ENCODE measurements at regions not wholly inside any gene's neighbourhood (a gene's known extent, or its start where the extent isn't known, plus 50 kb on each side); places are given as distances from the start of the nearest gene placed in this dataset.
"Not testable (repeated sequence)": the region's sequence is repeated elsewhere in the genome, so short reads cannot be mapped to it uniquely, and the experiment has no call there.

DNA sequence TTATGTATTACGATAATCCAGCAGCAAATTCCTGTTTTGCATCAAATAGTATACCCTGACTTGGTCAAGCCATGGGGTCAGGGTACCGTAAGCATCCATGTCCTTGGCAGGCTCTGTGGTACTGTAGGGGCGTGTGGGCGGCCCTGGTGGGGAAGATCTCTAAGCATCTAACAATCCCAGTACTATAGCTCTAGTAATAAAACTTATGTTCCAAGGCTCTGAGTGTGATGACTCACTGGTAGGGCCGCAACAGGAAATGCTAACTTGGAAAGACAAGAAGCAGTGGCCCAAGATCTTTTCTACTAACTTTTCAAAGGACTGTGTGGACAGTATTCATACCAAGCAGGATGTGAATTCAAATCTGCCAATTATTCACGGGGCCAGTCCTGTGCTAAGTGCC, 63.8 kb downstream of the CLEC18A start:
- not testable (repeated sequence) for H3K4me1 ChIP-seq (ENCODE audit: control insufficient read depth, insufficient read depth, low read depth, low read length); H3K79me1 ChIP-seq (replicated peaks; ENCODE audit: low read length, poor library complexity, severe bottlenecking); H3K14ac ChIP-seq (ENCODE audit: low read length in 2 of 2); H4K8ac ChIP-seq (ENCODE audit: low read length); H2BK5ac ChIP-seq (ENCODE audit: low read depth, low read length, poor library complexity, severe bottlenecking); H3K9me3 ChIP-seq (ENCODE audit: control insufficient read depth, low read length); H3K23ac ChIP-seq (ENCODE audit: low read length in 2 of 2); H2AFZ ChIP-seq (ENCODE audit: low read depth, low read length); H3K4ac ChIP-seq (ENCODE audit: low read depth in 1 of 2, low read length in 2 of 2); H2AK5ac ChIP-seq (ENCODE audit: low read length, severe bottlenecking); H2BK12ac ChIP-seq (ENCODE audit: low read length in 2 of 2); H4K91ac ChIP-seq (ENCODE audit: low read length); H3K4me2 ChIP-seq (ENCODE audit: low read length, poor library complexity, severe bottlenecking); H3K4me3 ChIP-seq (ENCODE audit: insufficient read depth in 1 of 2, low read depth in 1 of 2, low read length in 2 of 2); H2BK120ac ChIP-seq (ENCODE audit: low read depth, low read length); H3K18ac ChIP-seq (ENCODE audit: low read depth in 1 of 2, low read length in 2 of 2); H3K27me3 ChIP-seq (ENCODE audit: control insufficient read depth in 1 of 2, insufficient read depth in 1 of 2, low read length in 2 of 2); H3K9ac ChIP-seq (ENCODE audit: low read length); H2BK15ac ChIP-seq (ENCODE audit: low read depth, poor library complexity, severe bottlenecking)
- H3K27ac ChIP-seq (ENCODE audit: low read length, poor library complexity, severe bottlenecking) = peak overlapping the region; percentile 16
- peaks cover 39 to 40% of the 10 kb centered on the region in 2 experiments for H3K36me3 ChIP-seq (ENCODE audit: control insufficient read depth in 1 of 2, insufficient read depth in 2 of 2, low read depth in 1 of 2, low read length in 2 of 2)
- DNase-seq = peak; percentile 57
- WGBS = 30% methylated on average over 4 of the region's 6 CpGs

GRCh38 chr16:70016751-70017150, 65.6 kb downstream of the CLEC18A start:
- H4K8ac ChIP-seq (ENCODE audit: low read length); H2BK120ac ChIP-seq (ENCODE audit: low read depth, low read length); H3K23ac ChIP-seq (ENCODE audit: low read length in 2 of 2); H4K91ac ChIP-seq (ENCODE audit: low read length); H2BK5ac ChIP-seq (ENCODE audit: low read depth, low read length, poor library complexity, severe bottlenecking); H3K27ac ChIP-seq (ENCODE audit: low read length, poor library complexity, severe bottlenecking); H3K79me1 ChIP-seq (replicated peaks; ENCODE audit: low read length, poor library complexity, severe bottlenecking); H3K9me3 ChIP-seq (ENCODE audit: control insufficient read depth, low read length); H2AFZ ChIP-seq (ENCODE audit: low read depth, low read length); H3K4me1 ChIP-seq (ENCODE audit: control insufficient read depth, insufficient read depth, low read depth, low read length); H3K18ac ChIP-seq (ENCODE audit: low read depth in 1 of 2, low read length in 2 of 2); H3K4me2 ChIP-seq (ENCODE audit: low read length, poor library complexity, severe bottlenecking); H3K27me3 ChIP-seq (ENCODE audit: control insufficient read depth in 1 of 2, insufficient read depth in 1 of 2, low read length in 2 of 2); H2AK5ac ChIP-seq (ENCODE audit: low read length, severe bottlenecking); H3K4ac ChIP-seq (ENCODE audit: low read depth in 1 of 2, low read length in 2 of 2); H3K4me3 ChIP-seq (ENCODE audit: insufficient read depth in 1 of 2, low read depth in 1 of 2, low read length in 2 of 2); H3K9ac ChIP-seq (ENCODE audit: low read length); H2BK15ac ChIP-seq (ENCODE audit: low read depth, poor library complexity, severe bottlenecking); H3K14ac ChIP-seq (ENCODE audit: low read length in 2 of 2); H2BK12ac ChIP-seq (ENCODE audit: low read length in 2 of 2): not testable (repeated sequence)
- DNase-seq = peak; percentile 43
- H3K36me3 ChIP-seq (ENCODE audit: control insufficient read depth in 1 of 2, insufficient read depth in 2 of 2, low read depth in 1 of 2, low read length in 2 of 2) = peaks cover 33 to 41% of the 10 kb centered on the region in 2 experiments
- WGBS = 85% methylated on average over 5 of the region's 5 CpGs

GRCh38 chr16:70018254-70018653, 67.1 kb downstream of the CLEC18A start:
- peak; percentile 28 for DNase-seq
- Histone ChIP-seq H3K27ac (ENCODE audit: low read length, poor library complexity, severe bottlenecking) (no peak overlapping the region), H3K4me2 (ENCODE audit: low read length, poor library complexity, severe bottlenecking) (no peak overlapping the region), H3K79me1 (replicated peaks; ENCODE audit: low read length, poor library complexity, severe bottlenecking) (peaks cover 6% of the 10 kb centered on the region), H3K23ac (ENCODE audit: low read length in 2 of 2) (no peak overlapping the region), H2BK12ac (ENCODE audit: low read length in 2 of 2) (no peak overlapping the region), H3K4ac (ENCODE audit: low read depth in 1 of 2, low read length in 2 of 2) (no peak overlapping the region), H2BK5ac (ENCODE audit: low read depth, low read length, poor library complexity, severe bottlenecking) (no peak overlapping the region), H3K9me3 (ENCODE audit: control insufficient read depth, low read length) (no peaks in the 10 kb centered on the region), H2BK120ac (ENCODE audit: low read depth, low read length) (no peak overlapping the region), H3K9ac (ENCODE audit: low read length) (no peak overlapping the region), H2AFZ (ENCODE audit: low read depth, low read length) (no peak overlapping the region), H2AK5ac (ENCODE audit: low read length, severe bottlenecking) (no peak overlapping the region), H3K14ac (ENCODE audit: low read length in 2 of 2) (no peak overlapping the region), H3K4me1 (ENCODE audit: control insufficient read depth, insufficient read depth, low read depth, low read length) (peaks cover 1% of the 10 kb centered on the region), H4K91ac (ENCODE audit: low read length) (no peak overlapping the region), H2BK15ac (ENCODE audit: low read depth, poor library complexity, severe bottlenecking) (no peak overlapping the region), H3K18ac (ENCODE audit: low read depth in 1 of 2, low read length in 2 of 2) (no peak overlapping the region), H3K36me3 (ENCODE audit: control insufficient read depth in 1 of 2, insufficient read depth in 2 of 2, low read depth in 1 of 2, low read length in 2 of 2) (peaks cover 26 to 42% of the 10 kb centered on the region in 2 experiments), H4K8ac (ENCODE audit: low read length) (no peak overlapping the region), H3K27me3 (ENCODE audit: control insufficient read depth in 1 of 2, insufficient read depth in 1 of 2, low read length in 2 of 2) (no peaks in the 10 kb centered on the region), H3K4me3 (ENCODE audit: insufficient read depth in 1 of 2, low read depth in 1 of 2, low read length in 2 of 2) (no peak overlapping the region)
- 84% methylated on average over 6 of the region's 6 CpGs for WGBS

- H3K36me3 ChIP-seq (ENCODE audit: control insufficient read depth in 1 of 2, insufficient read depth in 2 of 2, low read depth in 1 of 2, low read length in 2 of 2) = peaks cover 20 to 29% of the 10 kb centered on the region in 2 experiments
- not testable (repeated sequence) for H4K8ac ChIP-seq (ENCODE audit: low read length); H2AK5ac ChIP-seq (ENCODE audit: low read length, severe bottlenecking); H2BK12ac ChIP-seq (ENCODE audit: low read length in 2 of 2); H2BK15ac ChIP-seq (ENCODE audit: low read depth, poor library complexity, severe bottlenecking); H3K9ac ChIP-seq (ENCODE audit: low read length); H3K4ac ChIP-seq (ENCODE audit: low read depth in 1 of 2, low read length in 2 of 2); H3K27ac ChIP-seq (ENCODE audit: low read length, poor library complexity, severe bottlenecking); H3K9me3 ChIP-seq (ENCODE audit: control insufficient read depth, low read length); H3K18ac ChIP-seq (ENCODE audit: low read depth in 1 of 2, low read length in 2 of 2); H3K4me3 ChIP-seq (ENCODE audit: insufficient read depth in 1 of 2, low read depth in 1 of 2, low read length in 2 of 2); H2BK5ac ChIP-seq (ENCODE audit: low read depth, low read length, poor library complexity, severe bottlenecking); H3K4me2 ChIP-seq (ENCODE audit: low read length, poor library complexity, severe bottlenecking); H3K27me3 ChIP-seq (ENCODE audit: control insufficient read depth in 1 of 2, insufficient read depth in 1 of 2, low read length in 2 of 2); H3K14ac ChIP-seq (ENCODE audit: low read length in 2 of 2); H3K4me1 ChIP-seq (ENCODE audit: control insufficient read depth, insufficient read depth, low read depth, low read length); H3K79me1 ChIP-seq (replicated peaks; ENCODE audit: low read length, poor library complexity, severe bottlenecking); DNase-seq; H2AFZ ChIP-seq (ENCODE audit: low read depth, low read length); H3K23ac ChIP-seq (ENCODE audit: low read length in 2 of 2); H4K91ac ChIP-seq (ENCODE audit: low read length); H2BK120ac ChIP-seq (ENCODE audit: low read depth, low read length)
- 100% methylated on average over 4 of the region's 5 CpGs for WGBS
Measured at GRCh38 chr16:70023207-70023606, 72.1 kb downstream of the CLEC18A start.

All from mesenchymal stem cell (in vitro differentiated cells and primary cell).